Erythroblast (primary cell): ENCODE measurements at regions not wholly inside any gene's neighbourhood (a gene's known extent, or its start where the extent isn't known, plus 50 kb on each side); places are given as distances from the start of the nearest gene placed in this dataset.

Experiments
- GATA1 ChIP-seq: IDR thresholded peaks from 2 replicates; pipeline ENCODE4 v1.6.1; 2011; ENCODE audit warnings: low read depth, mild to moderate bottlenecking, control low read depth, low read length, moderate library complexity
- POLR2A ChIP-seq: IDR thresholded peaks from 2 replicates; pipeline ENCODE4 v1.6.1; 2011; ENCODE audit warnings: mild to moderate bottlenecking, low read length

GRCh38 chr18:73976433-73976832 is 171.2 kb downstream of the FBXO15 start:
- TF ChIP-seq POLR2A = no peak
- TF ChIP-seq GATA1 = no peak
